ENCODE measurements at regions not wholly inside any gene's neighbourhood (a gene's known extent, or its start where the extent isn't known, plus 50 kb on each side); places are given as distances from the start of the nearest gene placed in this dataset.

GRCh38 chr10:2906974-2907373 is 160.4 kb upstream of the PFKP start:
- Mint-ChIP-seq H3K27me3 (peaks cover 14% of the 10 kb centered on the region), H3K27ac (no peak overlapping the region), H3K36me3 (ENCODE audit: low read depth) (no peaks in the 10 kb centered on the region), H3K4me1 (ENCODE audit: low read depth) (peaks cover 11% of the 10 kb centered on the region), H3K9me3 (no peaks in the 10 kb centered on the region), H3K4me3 (no peak overlapping the region)
- no peaks in the 10 kb centered on the region for H3K9me3 ChIP-seq (ENCODE audit: control insufficient read depth in 1 of 2, insufficient read depth in 1 of 2, low read length in 2 of 2)
- CTCF ChIA-PET: no interaction called here
- ATAC-seq (ENCODE audit: poor library complexity) (no peak), DNase-seq (no peak)
- intact Hi-C loops (cut with DNase I, micrococcal nuclease): no loop called here
- POLR2A ChIA-PET: no interaction called here
- no peak overlapping the region for H3K4me3 ChIP-seq (ENCODE audit: low read length)
- H3K4me1 ChIP-seq (ENCODE audit: insufficient read depth, low read length): no peaks in the 10 kb centered on the region
- H3K36me3 ChIP-seq (ENCODE audit: insufficient read depth, low read length): no peaks in the 10 kb centered on the region
- peaks cover 0 to 5% of the 10 kb centered on the region in 2 experiments for H3K27me3 ChIP-seq (ENCODE audit: control insufficient read depth in 1 of 2, insufficient read depth in 2 of 2, low read length in 2 of 2)
- TF ChIP-seq CTCF (IDR thresholded peaks at IDR 0.05): no peak
- no peak overlapping the region for H3K27ac ChIP-seq (ENCODE audit: low read depth in 1 of 2, low read length in 2 of 2)

- Mint-ChIP-seq H3K27me3 (peaks cover 14% of the 10 kb centered on the region), H3K27ac (no peak overlapping the region), H3K4me1 (ENCODE audit: low read depth) (peaks cover 11% of the 10 kb centered on the region), H3K4me3 (no peak overlapping the region), H3K36me3 (ENCODE audit: low read depth) (no peaks in the 10 kb centered on the region), H3K9me3 (no peaks in the 10 kb centered on the region)
- H3K4me1 ChIP-seq (ENCODE audit: insufficient read depth, low read length): no peaks in the 10 kb centered on the region
- peaks cover 0 to 5% of the 10 kb centered on the region in 2 experiments for H3K27me3 ChIP-seq (ENCODE audit: control insufficient read depth in 1 of 2, insufficient read depth in 2 of 2, low read length in 2 of 2)
- H3K27ac ChIP-seq (ENCODE audit: low read depth in 1 of 2, low read length in 2 of 2): no peak overlapping the region
- H3K4me3 ChIP-seq (ENCODE audit: low read length): no peak overlapping the region
- DNase-seq (no peak), ATAC-seq (ENCODE audit: poor library complexity) (no peak)
- TF ChIP-seq CTCF (IDR thresholded peaks at IDR 0.05): no peak
- ChIA-PET POLR2A (no interaction called here), CTCF (no interaction called here)
- no peaks in the 10 kb centered on the region for H3K36me3 ChIP-seq (ENCODE audit: insufficient read depth, low read length)
- intact Hi-C loops (cut with DNase I, micrococcal nuclease): no loop called here
- H3K9me3 ChIP-seq (ENCODE audit: control insufficient read depth in 1 of 2, insufficient read depth in 1 of 2, low read length in 2 of 2): no peaks in the 10 kb centered on the region
Observed at GRCh38 chr10:2905851-2906250, 161.5 kb upstream of the PFKP start.

DNA sequence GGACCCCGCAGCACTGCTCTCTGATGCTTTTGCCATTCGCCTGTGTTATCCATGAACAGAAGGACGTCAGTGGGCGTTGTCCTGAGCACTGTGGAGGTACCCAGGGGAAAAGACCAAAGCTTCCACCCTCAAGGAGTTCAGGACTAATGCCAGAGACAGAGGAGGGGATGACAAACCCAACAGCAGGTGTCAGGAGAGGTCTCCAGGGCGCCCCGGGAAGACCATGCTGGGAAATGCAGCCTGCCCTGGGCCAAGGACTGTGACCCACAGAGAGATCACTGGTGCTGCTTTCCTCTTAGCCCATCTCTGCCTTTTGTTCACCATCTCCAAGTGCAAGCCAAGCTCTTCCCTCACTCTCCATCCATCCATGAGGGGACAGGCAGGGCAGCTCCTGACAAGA is 166.8 kb upstream of the PFKP start:
- no peak overlapping the region for H3K4me3 Mint-ChIP-seq
- H3K4me1 ChIP-seq (ENCODE audit: insufficient read depth, low read length): no peaks in the 10 kb centered on the region
- H3K36me3 ChIP-seq (ENCODE audit: insufficient read depth, low read length): no peaks in the 10 kb centered on the region
- no peaks in the 10 kb centered on the region for H3K4me1 Mint-ChIP-seq (ENCODE audit: low read depth)
- no peaks in the 10 kb centered on the region for H3K9me3 Mint-ChIP-seq
- no peak for TF ChIP-seq CTCF (IDR thresholded peaks at IDR 0.05)
- CTCF ChIA-PET: no interaction called here
- no peak overlapping the region for H3K27ac ChIP-seq (ENCODE audit: low read depth in 1 of 2, low read length in 2 of 2)
- no peaks in the 10 kb centered on the region for H3K36me3 Mint-ChIP-seq (ENCODE audit: low read depth)
- POLR2A ChIA-PET: no interaction called here
- no peak for DNase-seq
- no peaks in the 10 kb centered on the region for H3K9me3 ChIP-seq (ENCODE audit: control insufficient read depth in 1 of 2, insufficient read depth in 1 of 2, low read length in 2 of 2)
- peaks cover 10% of the 10 kb centered on the region for H3K27me3 Mint-ChIP-seq
- no peak overlapping the region for H3K4me3 ChIP-seq (ENCODE audit: low read length)
- intact Hi-C loops (cut with DNase I, micrococcal nuclease): no loop called here
- no peak overlapping the region for H3K27ac Mint-ChIP-seq
- no peak for ATAC-seq (ENCODE audit: poor library complexity)
- peaks cover 0 to 2% of the 10 kb centered on the region in 2 experiments for H3K27me3 ChIP-seq (ENCODE audit: control insufficient read depth in 1 of 2, insufficient read depth in 2 of 2, low read length in 2 of 2)
